Hepatocyte (in vitro differentiated cells): ENCODE measurements at regions not wholly inside any gene's neighbourhood (a gene's known extent, or its start where the extent isn't known, plus 50 kb on each side); places are given as distances from the start of the nearest gene placed in this dataset.

Source experiments
- DNase-seq: peaks from one replicate; pipeline ENCODE4 v3.0.0-alpha.2; 2016; ENCODE audit warnings: low spot score
- H2AFZ ChIP-seq: fragments of 200-600 bp; sonication (generic); 2 replicates; pipeline ENCODE4 v1.6.0; 2016; ENCODE audit warnings: antibody characterized with exemption, mild to moderate bottlenecking
- H3K27ac ChIP-seq: fragments of 200-600 bp; sonication (generic); 2 replicates; pipeline ENCODE4 v1.5.1; 2016; ENCODE audit warnings: mild to moderate bottlenecking
- H3K27me3 ChIP-seq: fragments of 200-600 bp; sonication (generic); 2 replicates; pipeline ENCODE4 v1.6.1; 2016
- H3K36me3 ChIP-seq: fragments of 200-600 bp; sonication (generic); replicated peaks from 2 replicates; pipeline ENCODE4 v1.5.1; 2016; ENCODE audit warnings: low read depth; ENCODE audit not compliant: insufficient read depth
- H3K4me1 ChIP-seq: fragments of 200-600 bp; sonication (generic); 2 replicates; pipeline ENCODE4 v1.5.1; 2016; ENCODE audit warnings: mild to moderate bottlenecking, moderate library complexity; ENCODE audit not compliant: insufficient read depth
- H3K4me2 ChIP-seq: fragments of 200-600 bp; sonication (generic); 2 replicates; pipeline ENCODE4 v1.6.0; 2016
- H3K4me3 ChIP-seq: fragments of 200-600 bp; sonication (generic); 2 replicates; pipeline ENCODE4 v1.5.1; 2016; ENCODE audit warnings: mild to moderate bottlenecking
- H3K79me2 ChIP-seq: fragments of 200-600 bp; sonication (generic); 2 replicates; pipeline ENCODE4 v1.6.0; 2017; ENCODE audit warnings: mild to moderate bottlenecking
- H3K9me2 ChIP-seq: fragments of 200-600 bp; sonication (generic); replicated peaks from 2 replicates; pipeline ENCODE4 v1.6.0; 2017; ENCODE audit warnings: mild to moderate bottlenecking; ENCODE audit not compliant: insufficient read depth
- H3K9me3 ChIP-seq: fragments of 200-600 bp; sonication (generic); 2 replicates; pipeline ENCODE4 v1.5.1; 2016; ENCODE audit warnings: low read depth, mild to moderate bottlenecking
- H4K20me1 ChIP-seq: fragments of 200-600 bp; sonication (generic); 2 replicates; pipeline ENCODE4 v1.6.0; 2016; ENCODE audit warnings: mild to moderate bottlenecking; ENCODE audit not compliant: insufficient read depth, poor library complexity, severe bottlenecking
- EZH2 ChIP-seq: fragments of 200-600 bp; sonication (generic); IDR thresholded peaks from 2 replicates; pipeline ENCODE4 v1.6.1; 2016; ENCODE audit warnings: antibody characterized with exemption, mild to moderate bottlenecking, borderline replicate concordance
- EZH2phosphoT487 ChIP-seq: fragments of 200-600 bp; sonication (generic); IDR thresholded peaks from one replicate; pipeline ENCODE4 v1.6.1; 2018; ENCODE audit warnings: antibody characterized with exemption, mild to moderate bottlenecking, low read depth, moderate library complexity; ENCODE audit not compliant: unreplicated experiment, severe bottlenecking
- WGBS: methylation state at CpG from one replicate; pipeline ENCODE4 v1.1.6; 2016; ENCODE audit warnings: low lambda C conversion rate; ENCODE audit errors: missing lambda C conversion rate; 5-methylcytosine and 5-hydroxymethylcytosine counted together
- TF ChIP-seq, protein P1 (sequence below): fragments of 200-600 bp; sonication (generic); IDR thresholded peaks from 2 replicates; pipeline ENCODE4 v1.5.1; 2016; ENCODE audit warnings: antibody characterized with exemption, mild to moderate bottlenecking; ENCODE audit not compliant: poor library complexity

DNA sequence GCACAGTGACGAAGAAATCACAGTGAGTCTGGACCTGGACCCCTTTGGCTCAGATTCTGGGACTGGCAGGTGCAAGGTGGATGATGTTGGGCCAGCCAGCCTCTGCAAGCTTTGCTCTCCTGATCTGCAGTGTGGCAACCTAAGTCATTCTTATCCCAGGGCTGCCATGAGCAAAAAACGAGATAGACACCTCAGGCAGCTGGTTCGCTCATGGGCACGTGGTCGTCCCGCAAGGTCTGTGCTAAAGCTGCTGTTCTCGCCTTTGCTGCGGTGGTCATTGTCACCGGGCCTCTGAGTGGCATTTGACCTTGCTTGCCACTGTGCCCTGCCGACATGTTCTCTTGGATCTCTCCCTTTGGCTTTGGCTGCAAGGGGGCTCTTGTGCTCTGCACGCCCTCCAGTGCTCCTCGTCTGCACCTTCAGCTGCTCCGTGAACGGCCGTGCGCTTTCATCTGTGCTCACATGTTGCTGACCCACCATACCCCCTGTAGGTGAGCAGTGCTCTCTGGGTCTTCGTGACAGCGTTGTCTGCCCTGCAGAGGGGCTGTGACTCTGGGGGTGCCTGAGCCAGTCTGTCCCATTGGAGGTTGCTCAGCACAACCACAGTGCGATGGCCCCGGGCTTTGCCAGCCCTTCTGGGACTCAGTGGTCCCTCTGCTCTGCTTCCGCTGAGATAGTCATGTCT lies 317.0 kb downstream of the GLRX3 start:
- Histone ChIP-seq H3K4me1 (no peaks in the 10 kb centered on the region), H3K79me2 (no peaks in the 10 kb centered on the region), H3K27me3 (peaks cover 5% of the 10 kb centered on the region), H2AFZ (no peak overlapping the region), H3K4me3 (no peak overlapping the region), H3K4me2 (no peak overlapping the region), H3K9me3 (no peaks in the 10 kb centered on the region), H4K20me1 (no peaks in the 10 kb centered on the region), H3K36me3 (no peaks in the 10 kb centered on the region), H3K9me2 (no peaks in the 10 kb centered on the region), H3K27ac (no peak overlapping the region)
- 94% methylated on average over 21 of the region's 21 CpGs for WGBS
- no peak for DNase-seq
- TF ChIP-seq EZH2: no peak
- TF ChIP-seq, protein P1, sequence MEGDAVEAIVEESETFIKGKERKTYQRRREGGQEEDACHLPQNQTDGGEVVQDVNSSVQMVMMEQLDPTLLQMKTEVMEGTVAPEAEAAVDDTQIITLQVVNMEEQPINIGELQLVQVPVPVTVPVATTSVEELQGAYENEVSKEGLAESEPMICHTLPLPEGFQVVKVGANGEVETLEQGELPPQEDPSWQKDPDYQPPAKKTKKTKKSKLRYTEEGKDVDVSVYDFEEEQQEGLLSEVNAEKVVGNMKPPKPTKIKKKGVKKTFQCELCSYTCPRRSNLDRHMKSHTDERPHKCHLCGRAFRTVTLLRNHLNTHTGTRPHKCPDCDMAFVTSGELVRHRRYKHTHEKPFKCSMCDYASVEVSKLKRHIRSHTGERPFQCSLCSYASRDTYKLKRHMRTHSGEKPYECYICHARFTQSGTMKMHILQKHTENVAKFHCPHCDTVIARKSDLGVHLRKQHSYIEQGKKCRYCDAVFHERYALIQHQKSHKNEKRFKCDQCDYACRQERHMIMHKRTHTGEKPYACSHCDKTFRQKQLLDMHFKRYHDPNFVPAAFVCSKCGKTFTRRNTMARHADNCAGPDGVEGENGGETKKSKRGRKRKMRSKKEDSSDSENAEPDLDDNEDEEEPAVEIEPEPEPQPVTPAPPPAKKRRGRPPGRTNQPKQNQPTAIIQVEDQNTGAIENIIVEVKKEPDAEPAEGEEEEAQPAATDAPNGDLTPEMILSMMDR: no peak
- TF ChIP-seq EZH2phosphoT487: no peak

DNA sequence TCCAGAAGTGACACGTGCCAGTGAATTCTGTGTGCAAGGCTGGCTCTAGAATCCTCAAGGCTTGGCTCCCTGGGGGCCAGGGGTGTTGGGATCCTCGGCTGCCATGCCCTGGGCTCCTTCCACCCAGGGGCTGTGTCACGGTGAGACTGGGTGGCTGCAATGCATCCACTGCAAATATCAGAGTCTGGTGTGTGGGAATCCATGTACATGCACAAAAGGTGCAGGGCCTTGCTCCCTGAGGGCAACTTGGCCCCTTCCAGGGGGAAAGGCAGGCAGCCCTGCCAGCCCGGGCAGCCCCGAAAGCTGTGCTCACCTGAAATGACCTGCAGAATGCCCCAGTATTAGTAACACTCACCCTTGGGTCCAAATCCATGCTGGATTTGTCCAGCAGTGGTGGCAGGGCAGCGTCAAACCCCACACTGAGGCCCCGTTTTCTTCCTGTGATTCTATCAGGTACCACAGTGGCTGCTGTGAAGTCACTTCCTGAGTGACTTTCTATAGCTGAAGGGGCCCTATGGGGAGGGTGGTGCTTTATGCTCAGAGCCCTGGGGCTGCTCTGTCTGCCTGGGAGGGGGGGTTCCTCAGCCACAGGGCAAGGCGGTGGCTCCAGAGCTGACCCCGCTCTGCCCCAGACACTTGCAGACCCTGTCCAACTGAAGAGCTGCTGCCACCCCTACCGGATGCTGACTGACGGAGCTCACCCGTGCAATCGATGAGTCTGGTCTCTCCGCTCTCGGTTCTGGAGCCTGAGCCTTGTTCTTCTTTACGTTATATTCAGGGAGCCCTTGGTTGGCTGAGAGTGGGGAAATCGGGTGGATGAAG lies 317.7 kb downstream of the GLRX3 start:
- WGBS: 88% methylated on average over 17 of the region's 17 CpGs
- Histone ChIP-seq H3K4me1 (no peaks in the 10 kb centered on the region), H3K27ac (no peak overlapping the region), H3K4me3 (no peak overlapping the region), H4K20me1 (no peaks in the 10 kb centered on the region), H3K9me2 (no peaks in the 10 kb centered on the region), H2AFZ (no peak overlapping the region), H3K79me2 (no peaks in the 10 kb centered on the region), H3K36me3 (no peaks in the 10 kb centered on the region), H3K27me3 (peaks cover 5% of the 10 kb centered on the region), H3K4me2 (no peak overlapping the region), H3K9me3 (no peaks in the 10 kb centered on the region)
- DNase-seq: no peak
- TF ChIP-seq, protein P1: no peak
- no peak for TF ChIP-seq EZH2phosphoT487
- no peak for TF ChIP-seq EZH2

DNA sequence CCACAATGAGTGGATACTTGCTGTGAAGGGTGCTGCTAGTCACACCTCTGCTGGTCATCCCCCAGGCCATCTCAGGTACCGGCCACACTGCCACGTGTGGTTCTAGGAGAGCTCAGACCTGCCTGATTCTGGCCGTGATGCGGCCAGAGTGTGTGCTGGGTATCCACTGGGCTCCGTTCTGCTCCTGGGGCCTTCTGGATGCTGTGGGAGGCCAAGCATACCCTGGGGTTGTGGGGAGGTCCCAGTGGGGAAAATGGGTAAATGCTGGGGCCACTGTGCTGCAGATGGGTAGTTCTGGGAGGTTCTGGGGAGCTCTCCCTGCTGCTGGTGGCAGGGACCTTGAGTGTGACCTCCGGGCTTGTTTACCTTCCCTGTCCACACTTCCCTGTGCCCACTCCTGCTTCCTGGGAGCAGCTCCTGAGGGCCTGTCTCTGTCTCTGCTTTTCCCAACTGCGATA lies 318.4 kb downstream of the GLRX3 start:
- Histone ChIP-seq H3K9me3 (no peaks in the 10 kb centered on the region), H3K79me2 (no peaks in the 10 kb centered on the region), H3K36me3 (no peaks in the 10 kb centered on the region), H3K27me3 (peaks cover 1% of the 10 kb centered on the region), H3K9me2 (no peaks in the 10 kb centered on the region), H3K4me2 (no peak overlapping the region), H3K4me3 (no peak overlapping the region), H3K4me1 (no peaks in the 10 kb centered on the region), H3K27ac (no peak overlapping the region), H4K20me1 (no peaks in the 10 kb centered on the region), H2AFZ (no peak overlapping the region)
- no peak for DNase-seq
- WGBS: 90% methylated on average over 7 of the region's 7 CpGs
- TF ChIP-seq, protein P1: no peak
- TF ChIP-seq EZH2phosphoT487 (no peak), EZH2 (no peak)
